ENCODE measurements at regions not wholly inside any gene's neighbourhood (a gene's known extent, or its start where the extent isn't known, plus 50 kb on each side); places are given as distances from the start of the nearest gene placed in this dataset.
A peak's percentile ranks its signal among the peaks of the same experiment; 100 is the strongest.
"Not testable (repeated sequence)": the region's sequence is repeated elsewhere in the genome, so short reads cannot be mapped to it uniquely, and the experiment has no call there.

DNA sequence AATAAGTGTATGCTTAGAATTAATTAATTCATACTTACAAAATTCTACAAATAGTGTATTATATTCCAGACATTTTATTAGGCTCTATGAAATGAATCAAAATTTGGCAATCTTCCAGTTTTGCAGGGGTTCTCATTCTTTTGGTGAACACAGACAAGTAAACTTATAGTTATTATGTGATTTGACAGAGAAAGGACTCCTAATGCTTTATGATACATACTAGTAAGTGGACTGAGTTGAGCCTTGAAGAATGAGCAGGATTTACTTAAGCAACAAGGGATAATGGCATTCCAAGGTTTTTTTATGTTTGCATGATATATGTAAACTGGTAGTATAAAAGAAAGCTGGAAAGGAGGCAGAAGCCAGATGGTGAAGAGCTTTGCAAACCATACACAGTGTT lies 145.7 kb upstream of the FERD3L start:
- no peak for DNase-seq

DNA sequence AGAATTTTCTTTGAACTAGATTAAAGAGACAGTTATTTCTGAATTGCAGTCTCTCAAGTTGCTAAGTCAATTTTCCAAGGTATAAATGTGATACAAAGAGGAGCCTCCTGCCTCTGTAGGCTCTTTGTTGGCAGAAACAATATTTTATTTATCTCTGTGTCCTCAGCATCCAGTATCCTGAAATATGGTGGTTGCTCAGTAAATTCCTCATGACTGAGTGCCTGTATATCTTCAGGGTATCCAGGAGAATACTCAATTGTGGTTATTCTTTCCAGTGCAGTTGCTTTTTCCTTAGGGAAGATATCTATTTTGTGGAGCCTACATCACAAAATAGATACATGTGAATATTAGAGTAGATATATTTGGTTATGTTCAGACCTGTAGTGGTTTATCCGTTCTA lies 144.8 kb upstream of the FERD3L start:
- DNase-seq: peak; percentile 62

DNA sequence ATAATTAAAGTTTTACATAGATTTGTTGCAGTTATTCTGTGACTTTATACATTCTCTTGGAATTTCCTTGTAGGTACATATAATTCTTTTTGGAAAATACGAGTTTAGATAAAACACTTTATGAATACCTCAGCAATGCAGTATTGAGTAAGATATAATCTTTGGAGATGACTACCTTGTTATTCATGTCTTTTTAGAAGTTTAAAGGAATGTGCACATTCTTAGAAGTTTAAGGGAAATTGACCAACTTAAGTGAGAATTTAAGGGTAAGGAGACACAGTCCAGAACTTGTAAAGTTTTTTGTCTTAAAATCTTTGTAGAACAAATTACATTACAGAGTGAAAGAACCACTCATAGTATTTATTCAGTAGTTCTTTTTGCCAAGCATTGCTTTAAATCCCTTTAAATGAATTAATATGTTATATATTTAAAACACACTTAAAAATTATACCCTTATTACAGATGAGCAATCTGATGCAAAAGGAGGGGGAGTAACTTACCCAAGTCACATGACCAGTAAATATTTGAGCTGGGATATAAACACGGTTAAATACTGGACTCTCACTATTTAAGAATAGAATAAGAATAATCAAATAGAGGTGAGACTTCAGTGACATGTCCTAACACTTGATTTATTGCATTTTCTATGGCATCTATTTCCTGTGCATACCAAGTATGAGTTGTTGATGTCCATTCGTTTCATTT lies 139.5 kb upstream of the FERD3L start:
- DNase-seq: peak; percentile 81

DNA sequence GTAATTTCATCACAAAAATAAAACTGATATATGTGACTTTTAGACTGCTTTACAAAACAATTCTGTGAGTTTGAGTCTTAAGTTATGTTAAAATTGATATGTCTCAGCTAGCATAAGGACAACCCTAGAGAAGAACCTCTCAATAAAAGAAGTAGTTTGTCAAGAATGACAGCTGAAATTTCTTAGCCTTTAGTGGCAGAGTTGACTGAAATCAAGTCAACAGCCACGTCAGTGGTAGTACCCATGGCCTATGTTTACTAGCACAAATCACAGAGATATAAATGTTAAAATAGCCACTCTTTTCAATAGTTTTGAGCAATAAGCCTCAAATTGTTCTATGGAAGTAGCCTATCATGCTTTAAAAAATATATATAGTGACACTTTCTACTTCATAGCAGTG lies 138.9 kb upstream of the FERD3L start:
- peak; percentile 27 for DNase-seq

DNA sequence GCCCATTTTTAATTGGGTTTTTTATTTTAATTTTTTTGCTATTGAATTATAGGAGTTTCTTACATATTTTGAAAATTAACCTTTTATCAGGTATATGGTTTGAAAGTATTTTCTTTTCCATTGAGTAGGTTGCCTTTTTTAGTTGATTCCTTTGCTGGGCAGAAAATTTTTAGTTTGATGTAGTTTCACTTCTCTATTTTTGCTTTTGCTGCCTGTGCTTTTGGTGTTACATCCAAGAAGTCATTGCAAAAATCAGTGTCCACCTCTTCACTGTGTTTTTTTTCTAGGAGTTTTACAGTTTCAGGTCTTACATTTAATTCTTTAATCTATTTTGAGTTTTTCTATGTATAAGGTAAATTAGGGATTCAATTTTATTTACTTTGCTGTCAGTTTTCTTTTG lies 129.8 kb upstream of the FERD3L start:
- DNase-seq: no peak

DNA sequence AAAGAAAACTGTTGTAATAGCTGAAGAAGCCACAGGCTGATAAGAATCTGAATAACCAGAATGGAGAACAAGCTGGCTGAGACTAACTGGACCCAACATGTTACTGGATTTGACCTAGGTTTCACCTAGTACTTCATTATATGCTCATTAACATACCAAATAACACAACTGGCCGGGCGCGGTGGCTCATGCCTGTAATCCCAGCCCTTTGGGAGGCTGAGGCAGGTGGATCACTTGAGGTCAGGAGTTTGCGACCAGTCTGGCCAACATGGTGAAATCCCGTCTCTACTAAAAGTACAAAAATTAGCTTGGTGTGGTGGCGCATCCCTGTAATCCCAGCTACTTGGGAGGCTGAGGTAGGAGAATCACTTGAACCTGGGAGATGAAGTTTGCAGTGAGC lies 127.1 kb upstream of the FERD3L start:
- not testable (repeated sequence) for DNase-seq

DNA sequence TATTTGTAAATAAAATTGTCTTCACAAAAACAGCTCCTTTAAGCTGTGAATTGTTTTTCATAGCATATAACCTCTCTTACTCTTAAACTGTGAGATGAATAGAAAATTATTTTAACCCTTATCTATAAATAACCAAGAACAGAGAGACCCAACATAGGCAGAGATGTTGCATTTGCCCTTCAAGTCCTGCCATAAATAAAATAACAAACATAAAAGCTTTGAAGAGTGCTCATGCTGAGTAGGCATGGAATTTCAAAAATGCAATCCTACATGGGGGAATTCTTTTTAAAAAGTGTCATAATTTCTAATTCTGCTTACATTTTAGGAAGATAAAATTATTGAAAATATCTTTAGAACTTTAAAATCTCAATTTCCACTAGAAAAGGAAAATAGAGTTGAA lies 124.1 kb upstream of the FERD3L start:
- no peak for DNase-seq

DNA sequence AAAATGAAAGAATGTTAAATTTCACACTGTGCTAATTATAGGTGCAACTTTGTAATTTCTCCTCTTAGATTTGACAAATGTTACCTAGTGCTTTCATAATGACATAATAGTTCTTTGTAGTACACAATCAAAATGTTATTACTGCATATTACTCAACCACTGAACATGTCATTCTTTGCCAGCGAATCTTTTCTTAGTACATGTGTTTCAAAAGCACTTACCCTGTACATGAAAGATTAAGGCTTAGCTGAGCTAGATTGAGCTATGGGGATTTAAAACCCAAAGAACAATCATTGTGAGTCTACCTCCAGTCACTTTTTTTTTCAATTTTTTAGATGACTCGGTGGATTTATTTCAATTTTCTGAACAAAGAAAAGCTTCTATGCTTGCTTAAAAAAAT lies 123.5 kb upstream of the FERD3L start:
- peak; percentile 65 for DNase-seq

DNA sequence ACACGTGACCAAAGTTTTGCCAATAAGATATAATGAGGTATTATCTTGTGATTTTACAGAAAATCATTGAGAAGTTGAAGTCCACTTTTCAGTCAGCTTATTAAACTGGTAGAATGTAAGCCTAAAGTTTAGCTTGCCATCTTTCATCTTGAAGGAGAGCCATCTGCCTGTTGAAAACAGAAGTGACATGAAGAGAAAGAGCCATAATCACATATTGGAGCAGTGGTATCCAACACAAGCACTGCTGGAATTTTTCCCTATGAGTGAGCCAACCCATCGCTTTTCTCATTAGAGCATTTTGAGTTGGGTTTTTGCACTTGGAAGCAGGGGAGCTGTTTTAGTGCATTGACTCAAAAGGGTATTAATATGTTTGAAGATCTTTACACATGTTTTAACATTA lies 117.6 kb upstream of the FERD3L start:
- no peak for DNase-seq

DNA sequence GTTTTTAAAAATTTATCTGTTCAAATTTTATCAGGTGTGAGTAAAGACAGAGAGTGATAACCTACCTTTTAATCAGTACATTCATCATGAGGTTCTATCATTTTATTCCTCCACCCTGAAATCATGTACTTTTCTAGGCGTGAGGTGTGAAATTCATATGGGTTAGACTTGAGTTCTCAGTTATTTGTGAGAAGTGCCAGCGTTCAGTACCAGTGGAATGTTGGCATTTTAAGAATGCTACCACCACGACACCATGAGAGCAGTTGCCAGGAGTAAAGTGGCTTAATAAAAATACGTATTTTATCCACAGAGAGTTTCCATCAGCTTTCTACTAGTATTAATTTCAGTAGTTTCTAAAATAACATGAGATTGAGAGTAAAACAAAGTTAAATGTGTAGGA lies 104.1 kb upstream of the FERD3L start:
- no peak for DNase-seq

DNA sequence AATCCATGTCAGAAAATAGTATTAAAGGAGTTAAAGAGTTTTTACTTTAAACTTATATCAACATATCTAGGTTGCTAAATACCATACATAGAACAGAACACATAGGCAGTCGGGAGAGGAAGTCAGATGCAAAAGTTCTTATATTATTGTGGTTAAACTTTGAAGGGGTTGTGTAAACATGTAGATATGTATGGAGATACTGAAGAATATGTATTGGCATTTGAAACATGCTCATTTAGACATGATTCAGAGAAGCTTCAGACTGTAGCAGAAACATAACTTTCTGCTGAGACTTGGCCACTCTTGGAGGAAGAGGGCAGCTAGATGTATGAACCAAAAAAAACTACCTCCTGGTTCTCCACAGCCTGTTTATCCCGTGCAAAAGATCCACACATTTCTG lies 103.5 kb upstream of the FERD3L start:
- DNase-seq: peak; percentile 45

DNA sequence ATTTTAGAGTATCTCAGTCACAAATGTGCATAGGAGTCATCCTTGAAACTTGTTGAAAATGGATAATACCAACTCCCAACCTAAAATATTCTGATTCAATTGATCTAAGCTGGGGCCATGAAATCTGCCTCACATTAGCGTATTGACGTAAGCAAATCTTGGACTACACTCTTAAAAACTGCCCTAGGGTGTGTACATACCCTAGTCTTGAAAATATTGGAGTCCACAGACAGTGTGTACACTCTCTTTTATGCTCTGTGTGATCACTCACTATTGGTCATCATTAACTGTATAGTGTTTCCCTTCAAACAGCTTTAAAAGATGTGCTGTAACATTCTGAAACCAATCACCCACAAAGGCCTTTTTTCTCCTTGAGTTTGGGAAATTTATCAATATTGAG lies 102.9 kb upstream of the FERD3L start:
- no peak for DNase-seq

DNA sequence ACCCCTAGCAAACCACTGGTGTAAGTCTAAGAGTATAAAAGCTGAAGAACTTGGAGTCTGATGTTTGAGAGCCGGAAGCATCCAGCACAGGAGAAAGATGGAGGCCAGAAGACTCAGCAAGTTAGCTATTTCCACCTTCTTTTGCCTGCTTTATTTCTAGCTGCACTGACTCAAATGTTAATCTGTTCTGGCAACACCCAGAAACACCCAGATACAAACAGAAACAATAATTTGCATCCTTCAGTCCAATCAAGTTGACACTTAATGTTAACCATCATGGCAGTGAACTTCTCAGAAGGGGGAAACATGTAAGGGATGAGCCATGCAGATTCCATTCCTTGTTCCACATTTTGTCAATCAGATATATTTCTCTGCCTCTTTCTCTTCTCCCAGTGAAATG lies 101.8 kb upstream of the FERD3L start:
- DNase-seq: no peak

DNA sequence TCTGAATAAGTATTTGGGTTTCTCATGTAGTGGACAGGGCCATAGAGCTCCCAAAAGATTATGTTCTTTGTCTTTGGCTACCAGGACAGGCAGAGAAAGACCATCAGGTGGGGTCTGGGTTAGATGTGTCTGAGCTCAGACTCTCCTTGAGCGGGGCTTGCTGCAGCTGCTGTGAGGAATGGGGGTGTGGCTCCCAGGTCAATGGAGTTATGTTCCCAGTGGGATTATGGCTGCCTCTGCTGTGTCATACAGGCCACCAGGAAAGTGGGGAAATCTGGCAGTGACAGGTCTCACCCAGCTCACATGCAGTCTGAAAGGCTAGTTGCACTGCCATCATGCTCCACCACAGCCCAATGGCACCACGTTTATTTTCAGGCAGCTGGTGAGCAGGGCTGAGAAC lies 97.0 kb upstream of the FERD3L start:
- DNase-seq: no peak

DNA sequence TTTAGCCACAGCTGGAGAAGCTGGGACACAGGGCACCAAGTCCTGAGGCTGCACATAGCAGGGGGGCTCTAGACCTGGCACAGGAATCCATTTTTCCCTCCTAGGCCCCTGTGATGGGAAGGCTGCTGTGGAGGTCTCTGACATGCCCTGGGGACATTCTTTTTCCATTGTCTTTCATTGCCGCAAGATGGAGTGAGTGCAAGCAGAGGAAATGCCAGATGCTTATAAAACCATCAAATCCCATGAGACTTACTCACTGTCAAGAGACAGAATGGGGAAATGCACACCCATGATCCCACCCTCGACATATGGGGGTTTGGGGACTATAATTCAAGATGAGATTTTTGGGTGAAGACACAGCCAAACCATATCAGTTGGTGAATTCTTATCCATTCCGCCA lies 94.7 kb upstream of the FERD3L start:
- no peak for DNase-seq

DNA sequence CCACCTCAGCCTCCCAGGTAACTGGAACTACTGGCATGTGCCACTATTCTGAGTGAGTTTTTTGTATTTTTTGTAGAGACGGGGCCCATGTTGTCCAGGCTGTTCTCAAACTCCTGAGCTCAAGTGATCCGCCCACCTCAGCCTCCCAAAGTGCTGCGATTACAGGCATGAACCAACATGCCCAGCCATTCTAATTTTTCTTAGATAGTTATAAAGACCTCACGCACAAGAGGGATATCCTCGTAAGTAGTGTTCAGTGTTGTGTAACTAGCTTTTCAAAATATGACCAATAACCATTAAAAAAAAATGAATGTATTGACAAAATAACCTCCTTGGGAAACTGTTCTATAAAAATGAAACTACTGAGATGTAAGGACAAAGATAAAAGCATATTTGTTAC lies 90.5 kb upstream of the FERD3L start:
- DNase-seq: no peak

DNA sequence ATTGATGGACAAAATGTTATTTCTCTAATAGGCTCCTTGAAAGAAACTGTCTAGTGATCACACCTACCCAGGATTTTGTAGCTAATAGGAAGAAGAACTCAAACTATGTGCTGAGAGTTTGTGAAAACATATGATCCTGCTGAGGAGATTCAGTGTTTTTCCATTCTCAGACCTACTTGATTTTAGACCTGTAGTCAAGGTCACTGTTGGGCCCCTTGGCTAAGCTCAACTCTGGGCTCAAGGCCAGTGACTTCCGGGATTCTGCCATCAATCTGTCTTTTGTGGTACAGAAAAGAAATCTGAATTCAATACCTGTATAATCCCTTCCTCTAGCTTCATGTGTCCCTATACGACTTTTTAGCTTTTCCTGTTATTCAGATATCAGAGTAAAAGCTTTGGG lies 79.7 kb upstream of the FERD3L start:
- DNase-seq: no peak

DNA sequence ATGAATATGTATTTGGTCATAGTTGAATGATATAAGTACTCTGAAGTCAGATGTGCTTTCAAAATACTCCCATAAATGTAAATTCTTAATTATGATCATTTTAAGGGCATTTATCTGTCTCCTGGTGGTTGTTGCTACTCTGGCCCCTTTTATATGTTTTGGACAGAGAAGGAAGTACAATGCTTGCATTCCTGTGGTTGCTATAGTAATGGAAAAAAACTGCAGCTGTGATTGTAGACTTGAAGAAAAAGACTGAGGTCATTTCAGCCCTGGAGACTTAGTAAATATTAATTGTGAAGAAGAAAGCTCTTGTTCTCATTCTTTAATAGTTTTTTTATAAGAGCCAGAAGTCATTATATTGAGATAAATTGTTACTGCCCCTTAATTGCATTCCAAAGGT lies 70.2 kb upstream of the FERD3L start:
- peak; percentile 69 for DNase-seq

DNA sequence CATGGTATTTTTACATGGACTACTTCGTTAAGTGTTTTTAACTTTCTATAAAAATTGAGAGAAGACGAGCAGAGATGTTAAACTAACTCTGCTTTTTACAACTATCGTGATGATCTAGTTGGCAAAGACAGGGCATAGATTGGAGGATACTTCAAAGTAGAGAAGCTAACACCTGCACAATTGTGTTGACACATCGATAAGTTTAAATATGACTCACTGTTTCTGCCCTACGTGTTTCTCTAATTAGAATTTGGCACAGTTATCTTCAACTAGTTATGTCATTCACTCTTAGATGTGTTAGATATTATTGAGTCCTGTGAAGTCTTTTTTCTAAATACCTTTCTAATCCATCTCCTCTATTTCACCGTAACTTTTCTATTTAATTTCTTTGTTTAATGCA lies 68.5 kb upstream of the FERD3L start:
- DNase-seq: no peak

DNA sequence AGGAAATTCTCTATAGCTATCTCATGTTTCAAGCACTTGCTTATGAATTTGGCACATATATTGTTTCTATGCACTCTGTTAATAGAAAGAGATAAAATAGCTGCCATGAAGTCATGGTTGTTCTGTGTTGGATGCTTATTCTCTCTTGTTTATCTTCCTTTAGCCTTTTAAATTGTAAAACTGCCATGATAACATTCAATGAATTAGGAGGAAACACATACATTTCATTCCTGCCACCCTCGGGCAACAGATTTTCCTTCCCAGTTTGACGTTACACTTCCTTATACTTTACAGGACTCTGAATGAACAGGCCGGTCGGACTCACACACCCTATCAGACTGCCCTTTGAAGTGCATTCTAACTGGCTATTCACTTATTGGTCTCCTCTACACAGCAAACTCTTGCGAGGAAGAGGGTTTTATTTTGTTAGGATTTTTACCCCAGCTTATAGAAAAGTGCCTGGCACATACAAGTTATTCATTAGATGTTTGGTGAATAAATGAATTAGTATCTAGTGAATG lies 65.7 kb upstream of the FERD3L start:
- no peak for DNase-seq

DNA sequence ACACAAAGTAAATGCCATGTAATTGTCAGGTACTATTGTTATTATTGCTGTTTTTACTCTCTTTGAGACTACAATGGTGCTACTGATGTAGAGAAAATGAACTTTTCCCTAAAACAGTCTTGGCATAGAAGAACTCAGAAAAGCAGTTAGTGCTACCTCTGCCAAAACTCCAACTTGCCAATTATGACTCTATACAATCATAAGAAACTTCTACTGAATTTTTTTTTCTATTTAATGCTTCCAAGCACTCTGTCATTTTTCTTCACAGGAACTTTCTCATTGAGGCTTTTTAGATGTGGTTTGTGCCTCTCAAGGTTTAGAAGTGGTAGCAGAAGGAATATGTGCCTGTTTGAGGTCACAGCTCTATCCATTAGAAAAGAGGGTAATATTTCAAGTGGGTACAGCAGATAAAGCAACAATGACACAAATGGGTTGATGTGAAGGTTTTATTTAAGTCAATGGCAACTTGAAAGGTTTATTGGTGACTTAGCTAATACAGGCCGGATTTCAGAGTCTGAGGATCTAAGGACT lies 64.0 kb upstream of the FERD3L start:
- no peak for DNase-seq

DNA sequence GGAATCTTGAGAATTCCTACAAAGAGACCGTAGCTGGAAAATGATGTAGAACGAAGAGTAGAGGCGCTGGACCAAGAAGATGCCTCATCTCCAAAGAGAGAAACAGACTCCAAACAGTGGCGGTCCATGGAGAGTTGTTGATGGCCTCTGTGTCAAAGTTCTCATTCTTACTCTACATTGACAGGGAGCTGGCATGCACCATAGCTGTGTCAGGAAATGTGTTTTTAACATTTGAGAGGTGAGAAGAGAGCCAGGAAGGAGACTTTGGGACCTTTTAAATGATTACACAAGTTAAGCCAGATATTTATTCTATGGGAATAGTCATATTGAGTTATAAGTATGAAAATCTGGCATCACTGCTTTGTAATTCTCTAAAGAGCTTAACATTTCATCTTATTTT lies 61.5 kb upstream of the FERD3L start:
- no peak for DNase-seq

DNA sequence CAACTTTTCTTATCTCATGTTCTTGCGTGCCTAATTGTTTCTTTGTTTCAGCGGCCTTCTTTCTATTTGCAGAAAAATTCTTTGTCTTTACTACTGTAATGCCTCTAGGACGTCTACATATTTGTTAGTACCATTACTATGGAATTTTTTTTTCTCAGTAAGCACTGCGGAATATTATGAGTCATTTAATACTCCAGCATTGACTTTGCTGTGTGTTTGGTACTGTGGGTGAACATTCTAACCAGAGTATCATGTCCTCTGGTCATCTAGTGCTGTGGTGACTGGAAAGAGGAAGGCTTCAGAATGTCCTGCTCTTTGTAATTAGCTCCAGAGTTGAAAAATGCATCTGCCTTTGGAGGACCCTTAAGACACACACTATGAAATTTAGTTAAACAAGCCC lies 58.5 kb upstream of the FERD3L start:
- peak; percentile 21 for DNase-seq

DNA sequence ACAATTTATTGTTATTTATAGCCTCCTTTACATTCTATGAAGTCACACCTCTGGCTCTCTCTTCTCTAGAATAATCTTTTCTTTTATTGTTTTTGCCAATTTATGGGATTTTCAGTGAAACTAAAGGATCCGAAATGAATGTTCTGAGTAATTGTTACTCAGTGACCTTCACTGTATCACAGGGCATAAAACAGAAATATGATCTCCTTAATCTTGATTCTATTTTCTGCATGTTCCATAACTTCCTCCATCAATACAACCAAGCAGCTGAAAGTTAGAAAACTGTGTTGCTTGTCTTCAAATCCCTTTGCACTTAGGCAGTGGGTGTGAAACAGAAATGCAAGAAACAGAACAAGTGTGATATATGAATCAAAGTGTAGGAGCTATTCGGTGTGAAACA lies 57.4 kb upstream of the FERD3L start:
- DNase-seq: no peak
